ENCODE measurements at regions not wholly inside any gene's neighbourhood (a gene's known extent, or its start where the extent isn't known, plus 50 kb on each side); places are given as distances from the start of the nearest gene placed in this dataset.

- TF ChIP-seq, protein P1, sequence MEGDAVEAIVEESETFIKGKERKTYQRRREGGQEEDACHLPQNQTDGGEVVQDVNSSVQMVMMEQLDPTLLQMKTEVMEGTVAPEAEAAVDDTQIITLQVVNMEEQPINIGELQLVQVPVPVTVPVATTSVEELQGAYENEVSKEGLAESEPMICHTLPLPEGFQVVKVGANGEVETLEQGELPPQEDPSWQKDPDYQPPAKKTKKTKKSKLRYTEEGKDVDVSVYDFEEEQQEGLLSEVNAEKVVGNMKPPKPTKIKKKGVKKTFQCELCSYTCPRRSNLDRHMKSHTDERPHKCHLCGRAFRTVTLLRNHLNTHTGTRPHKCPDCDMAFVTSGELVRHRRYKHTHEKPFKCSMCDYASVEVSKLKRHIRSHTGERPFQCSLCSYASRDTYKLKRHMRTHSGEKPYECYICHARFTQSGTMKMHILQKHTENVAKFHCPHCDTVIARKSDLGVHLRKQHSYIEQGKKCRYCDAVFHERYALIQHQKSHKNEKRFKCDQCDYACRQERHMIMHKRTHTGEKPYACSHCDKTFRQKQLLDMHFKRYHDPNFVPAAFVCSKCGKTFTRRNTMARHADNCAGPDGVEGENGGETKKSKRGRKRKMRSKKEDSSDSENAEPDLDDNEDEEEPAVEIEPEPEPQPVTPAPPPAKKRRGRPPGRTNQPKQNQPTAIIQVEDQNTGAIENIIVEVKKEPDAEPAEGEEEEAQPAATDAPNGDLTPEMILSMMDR (IDR thresholded peaks at IDR 0.05; ENCODE audit: partially characterized antibody, unreplicated experiment), result no peak
- DNase-seq, result no peak
- Mint-ChIP-seq H3K27me3 (ENCODE audit: unreplicated experiment) (no peaks in the 10 kb centered on the region), H3K4me1 (ENCODE audit: low read depth, unreplicated experiment) (peaks cover 1% of the 10 kb centered on the region), H3K4me3 (ENCODE audit: unreplicated experiment) (no peak overlapping the region), H3K36me3 (ENCODE audit: unreplicated experiment) (no peaks in the 10 kb centered on the region), H3K27ac (ENCODE audit: unreplicated experiment) (no peak overlapping the region), H3K9me3 (ENCODE audit: unreplicated experiment) (no peaks in the 10 kb centered on the region)
Measured at GRCh38 chr9:81146241-81146640, 543.1 kb downstream of the TLE1 start.

DNA sequence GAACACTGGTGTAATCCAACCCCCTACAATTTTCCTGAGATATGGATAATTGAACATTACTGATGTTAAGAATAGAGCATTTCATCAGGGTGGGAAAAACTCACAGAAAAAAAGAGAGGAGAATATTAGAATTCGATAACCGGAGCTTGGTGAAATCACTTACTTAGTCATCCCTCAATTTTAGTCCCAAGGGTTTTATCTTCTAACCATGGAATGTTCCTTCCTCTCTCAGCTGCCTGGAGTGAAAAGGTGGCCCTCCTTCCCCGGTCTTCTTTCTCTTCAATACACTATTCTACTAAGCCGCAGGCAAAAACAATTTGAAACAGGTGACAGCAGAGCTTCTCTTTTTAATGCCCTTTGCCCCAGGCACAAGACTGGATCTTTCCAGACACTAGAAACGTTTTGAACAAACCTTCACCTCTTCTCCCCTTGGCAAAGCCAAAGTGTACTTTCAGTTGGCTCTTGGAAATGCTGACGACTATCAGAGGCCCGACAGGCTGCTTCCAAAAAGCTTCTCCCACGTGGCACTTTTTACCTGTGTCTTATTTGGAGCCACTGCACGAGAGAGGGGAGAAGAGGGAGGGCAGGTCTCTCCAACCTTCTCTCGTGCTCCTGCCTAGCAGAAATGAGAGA lies 543.9 kb downstream of the TLE1 start:
- H3K27me3 Mint-ChIP-seq (ENCODE audit: unreplicated experiment), result no peaks in the 10 kb centered on the region
- H3K4me1 Mint-ChIP-seq (ENCODE audit: low read depth, unreplicated experiment), result peaks cover 2% of the 10 kb centered on the region
- no peak overlapping the region for H3K27ac Mint-ChIP-seq (ENCODE audit: unreplicated experiment)
- TF ChIP-seq, protein P1 (IDR thresholded peaks at IDR 0.05; ENCODE audit: partially characterized antibody, unreplicated experiment), result no peak
- no peaks in the 10 kb centered on the region for H3K9me3 Mint-ChIP-seq (ENCODE audit: unreplicated experiment)
- H3K4me3 Mint-ChIP-seq (ENCODE audit: unreplicated experiment), result no peak overlapping the region
- no peak for DNase-seq
- no peaks in the 10 kb centered on the region for H3K36me3 Mint-ChIP-seq (ENCODE audit: unreplicated experiment)

GRCh38 chr9:81141961-81142360 lies 547.4 kb downstream of the TLE1 start:
- TF ChIP-seq, protein P1 (IDR thresholded peaks at IDR 0.05; ENCODE audit: partially characterized antibody, unreplicated experiment), result no peak
- Mint-ChIP-seq H3K4me1 (ENCODE audit: low read depth, unreplicated experiment) (peaks cover 12% of the 10 kb centered on the region), H3K27ac (ENCODE audit: unreplicated experiment) (no peak overlapping the region), H3K36me3 (ENCODE audit: unreplicated experiment) (no peaks in the 10 kb centered on the region), H3K9me3 (ENCODE audit: unreplicated experiment) (peaks cover 1% of the 10 kb centered on the region), H3K4me3 (ENCODE audit: unreplicated experiment) (no peak overlapping the region), H3K27me3 (ENCODE audit: unreplicated experiment) (no peaks in the 10 kb centered on the region)
- no peak for DNase-seq

GRCh38 chr9:81137976-81138568 lies 551.3 kb downstream of the TLE1 start:
- Mint-ChIP-seq H3K4me3 (ENCODE audit: unreplicated experiment) (no peak overlapping the region), H3K36me3 (ENCODE audit: unreplicated experiment) (no peaks in the 10 kb centered on the region), H3K9me3 (ENCODE audit: unreplicated experiment) (peaks cover 1% of the 10 kb centered on the region), H3K4me1 (ENCODE audit: low read depth, unreplicated experiment) (peaks cover 12% of the 10 kb centered on the region), H3K27me3 (ENCODE audit: unreplicated experiment) (no peaks in the 10 kb centered on the region), H3K27ac (ENCODE audit: unreplicated experiment) (no peak overlapping the region)
- TF ChIP-seq, protein P1 (IDR thresholded peaks at IDR 0.05; ENCODE audit: partially characterized antibody, unreplicated experiment), result no peak
- DNase-seq, result no peak

- Mint-ChIP-seq H3K27me3 (ENCODE audit: unreplicated experiment) (no peaks in the 10 kb centered on the region), H3K27ac (ENCODE audit: unreplicated experiment) (no peak overlapping the region), H3K9me3 (ENCODE audit: unreplicated experiment) (peaks cover 1% of the 10 kb centered on the region), H3K36me3 (ENCODE audit: unreplicated experiment) (peaks cover 4% of the 10 kb centered on the region), H3K4me1 (ENCODE audit: low read depth, unreplicated experiment) (peaks cover 8% of the 10 kb centered on the region), H3K4me3 (ENCODE audit: unreplicated experiment) (no peak overlapping the region)
- TF ChIP-seq, protein P1 (IDR thresholded peaks at IDR 0.05; ENCODE audit: partially characterized antibody, unreplicated experiment), result no peak
- no peak for DNase-seq
Measured at GRCh38 chr9:81132796-81133195, 556.6 kb downstream of the TLE1 start.
